ENCODE measurements at regions not wholly inside any gene's neighbourhood (a gene's known extent, or its start where the extent isn't known, plus 50 kb on each side); places are given as distances from the start of the nearest gene placed in this dataset.

DNA sequence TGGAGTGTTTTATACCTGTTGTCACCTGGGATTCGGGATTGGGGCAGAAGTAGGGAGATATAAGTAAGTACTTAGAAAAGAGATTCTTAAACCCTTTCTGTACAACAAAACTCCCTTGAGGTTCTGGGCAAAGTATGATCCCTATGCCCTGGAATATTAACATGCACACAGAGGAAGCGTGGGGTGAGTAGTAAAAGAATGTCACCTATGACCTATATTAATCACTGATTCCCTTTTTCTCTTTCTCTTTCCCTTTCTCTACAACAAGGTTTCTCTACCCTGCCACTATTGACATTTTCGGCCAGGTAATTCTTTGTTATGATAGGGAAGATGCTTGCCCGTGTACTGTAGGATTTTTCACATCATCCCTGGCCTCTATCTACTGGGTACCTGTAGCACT, 209.7 kb upstream of the PLET1 start:
- DNase-seq, result no peak

DNA sequence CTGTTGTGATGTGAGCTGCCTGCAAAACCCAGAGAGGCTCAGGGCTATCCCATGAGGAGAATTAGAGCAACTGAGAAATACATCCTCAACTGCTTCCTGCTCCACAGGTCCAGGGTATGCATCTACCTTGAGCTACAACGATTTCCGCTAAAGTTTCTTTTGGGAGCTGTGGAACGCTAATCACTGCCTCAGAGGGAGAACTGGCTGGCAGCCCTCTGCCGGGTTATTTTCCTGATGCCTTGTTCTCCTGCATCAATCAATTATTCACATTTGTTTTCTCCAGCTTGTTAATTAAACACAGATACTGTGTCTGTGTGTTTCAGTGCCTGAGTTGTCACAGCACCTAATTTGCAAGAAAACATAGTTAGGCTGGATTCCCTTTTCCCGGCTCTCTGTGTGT, 211.1 kb upstream of the PLET1 start:
- DNase-seq, result no peak

DNA sequence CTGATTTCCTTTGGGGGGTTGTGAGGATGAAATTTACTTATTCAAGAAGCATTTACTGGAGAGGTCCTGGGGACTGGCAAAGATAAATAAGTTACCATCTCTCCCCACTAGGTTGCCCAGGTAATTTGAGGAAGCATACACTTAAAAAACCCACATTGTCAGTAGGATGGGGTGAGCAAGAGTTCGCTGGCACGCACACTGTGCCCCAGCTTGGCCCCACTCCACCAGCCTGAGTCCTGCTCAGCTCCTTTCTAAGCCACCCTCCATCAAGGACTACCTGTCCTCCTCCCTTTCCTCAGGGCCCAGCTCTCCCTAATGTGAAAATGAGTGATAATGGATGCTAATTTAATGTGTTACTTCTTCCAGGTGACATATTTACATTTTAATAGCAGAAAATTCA, 216.5 kb upstream of the PLET1 start:
- no peak for DNase-seq

DNA sequence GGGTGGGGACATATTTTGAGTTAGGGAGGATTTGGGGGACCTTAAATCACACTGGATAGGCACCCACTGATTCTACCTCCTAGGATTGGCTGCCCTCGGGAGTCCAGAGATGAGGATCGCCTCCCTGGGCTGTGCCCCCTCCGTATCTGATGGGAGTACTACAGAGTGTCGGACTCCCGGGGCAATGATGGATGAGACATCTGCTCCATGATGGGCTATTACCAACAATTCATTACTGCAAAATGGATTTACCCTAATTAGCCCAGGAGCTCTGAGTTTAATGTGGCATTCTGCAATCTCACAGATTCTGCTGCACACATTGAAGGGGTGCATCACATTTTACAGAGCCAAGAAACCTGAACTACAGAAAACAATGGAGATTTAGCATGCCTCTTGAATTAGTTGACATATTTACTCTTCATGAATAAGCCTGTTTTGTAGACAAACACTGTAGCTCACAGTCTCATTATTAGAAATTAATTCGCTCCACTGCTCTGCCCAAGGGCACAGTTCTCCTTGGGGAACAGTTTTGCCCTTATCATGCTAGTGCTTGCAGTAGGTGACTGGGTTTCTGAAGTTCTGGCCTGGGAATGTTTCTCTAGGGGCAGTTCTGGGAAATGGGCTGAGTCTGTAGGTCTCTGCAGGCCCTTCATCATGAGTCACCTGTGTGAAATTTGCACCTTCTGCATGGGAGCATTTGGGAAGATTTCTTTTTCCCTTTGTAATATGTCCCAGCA, 217.1 kb upstream of the PLET1 start:
- no peak for DNase-seq

DNA sequence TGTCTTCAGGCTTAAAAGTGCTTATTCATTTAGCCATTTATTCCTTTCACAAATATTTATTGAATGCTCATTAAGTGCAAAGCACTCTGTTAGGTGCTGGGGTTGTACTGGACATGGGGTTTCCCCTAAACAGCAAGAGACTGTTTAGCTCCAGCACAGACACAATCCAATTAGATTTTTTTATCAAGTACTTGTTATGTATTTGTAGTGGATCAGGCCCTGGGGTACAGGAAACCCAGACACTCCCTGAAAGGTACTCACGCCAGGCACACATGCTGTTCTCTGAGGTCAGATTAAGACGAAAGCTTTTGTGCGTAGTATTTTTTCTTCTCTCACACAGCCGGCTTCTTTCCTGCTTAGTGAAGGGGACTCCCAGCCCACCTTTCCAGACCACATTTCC, 218.1 kb upstream of the PLET1 start:
- DNase-seq, result no peak

DNA sequence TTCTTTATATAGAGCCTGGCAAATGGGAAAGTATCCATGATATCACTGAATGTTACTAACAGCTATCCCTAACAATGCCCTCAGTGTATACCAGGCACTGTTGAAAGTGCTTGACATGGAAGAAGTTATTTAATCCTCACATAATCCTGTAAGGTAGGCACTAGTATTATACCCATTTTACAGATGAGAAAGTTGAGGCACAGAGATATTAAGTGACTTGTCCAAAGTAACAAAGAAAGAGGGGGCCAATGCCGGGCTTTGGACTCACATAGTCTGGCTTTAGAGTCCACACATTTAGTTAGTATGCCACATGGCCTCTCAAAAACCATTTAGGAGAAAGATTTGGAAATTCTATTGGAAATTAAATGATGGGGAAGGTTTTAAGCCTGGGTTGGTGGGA, 220.8 kb upstream of the PLET1 start:
- DNase-seq, result no peak

DNA sequence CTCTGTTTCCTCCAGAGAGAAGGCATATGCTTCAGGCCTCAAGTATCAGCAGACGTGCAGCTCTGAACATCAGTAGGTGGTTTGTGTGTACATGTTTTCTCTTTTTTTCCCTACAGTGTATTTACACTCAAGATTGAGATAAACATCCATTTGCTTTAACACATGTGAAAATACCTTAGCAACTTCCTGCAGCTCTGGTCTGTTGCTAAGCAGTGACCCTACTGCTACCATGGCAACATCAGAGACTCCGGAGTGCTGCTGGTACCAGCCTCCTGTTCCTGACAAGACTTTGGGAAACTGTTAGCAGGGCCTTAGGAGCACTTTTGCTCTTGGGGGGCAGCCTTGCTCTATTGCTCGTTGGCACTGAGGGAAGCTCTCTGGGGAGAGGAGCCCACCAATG, 221.2 kb upstream of the PLET1 start:
- no peak for DNase-seq

DNA sequence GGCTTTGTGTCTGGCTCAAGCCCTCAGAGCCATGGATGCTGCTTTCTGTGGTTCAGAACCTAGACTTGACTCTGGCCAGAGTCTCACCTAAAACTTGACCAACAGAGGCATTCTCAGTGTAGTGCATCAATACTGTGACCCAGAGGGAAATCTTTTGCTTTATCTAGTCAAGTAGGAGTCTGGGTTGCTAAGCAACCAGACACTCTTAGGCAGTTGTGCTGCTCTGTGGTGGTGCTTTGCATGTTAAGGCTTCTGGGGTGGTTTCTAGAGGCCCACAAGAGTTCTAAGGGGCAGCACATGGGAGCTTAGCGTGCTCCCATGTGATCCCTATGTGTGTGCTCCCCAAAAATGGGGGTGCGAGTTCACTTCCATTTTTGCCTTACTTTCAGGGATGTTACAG, 224.6 kb upstream of the PLET1 start:
- no peak for DNase-seq

DNA sequence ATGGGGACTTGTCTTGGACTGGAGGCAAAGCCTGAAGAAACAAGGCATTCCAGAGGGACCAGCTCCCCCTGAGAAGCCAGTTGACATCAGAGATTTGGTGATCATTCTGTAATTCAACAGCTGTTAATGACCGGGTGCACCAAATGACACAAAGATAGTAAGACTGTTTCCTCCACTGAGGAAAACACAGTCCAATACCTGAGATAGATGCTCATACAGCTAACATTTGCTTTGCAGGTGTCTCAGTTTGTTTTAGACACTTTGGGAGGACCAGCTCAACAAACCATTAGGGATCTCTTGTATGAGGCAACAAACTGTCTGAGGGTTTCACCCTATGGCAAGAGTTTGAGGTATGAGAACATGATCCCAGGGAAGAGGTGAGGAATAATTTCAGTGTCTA, 237.2 kb upstream of the PLET1 start:
- DNase-seq, result no peak

DNA sequence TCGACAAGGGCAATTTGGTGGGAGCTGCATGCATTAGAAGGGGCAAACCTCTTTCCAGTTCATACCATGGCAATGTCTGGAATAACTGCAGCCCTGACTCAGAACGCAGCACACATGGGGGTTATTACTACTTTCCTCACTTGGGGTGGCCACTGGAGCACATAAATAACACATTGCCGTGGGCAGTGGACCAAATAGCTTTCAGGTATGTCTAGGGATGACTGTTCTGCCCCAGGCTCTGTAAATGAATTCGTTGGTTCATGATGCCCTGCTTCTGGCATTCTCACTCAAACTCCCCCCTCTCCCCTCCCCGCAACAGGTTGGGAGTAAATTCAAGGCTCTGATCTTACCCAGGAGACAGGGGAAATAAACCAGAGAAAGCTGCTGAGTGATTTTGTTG, 238.0 kb upstream of the PLET1 start:
- no peak for DNase-seq

DNA sequence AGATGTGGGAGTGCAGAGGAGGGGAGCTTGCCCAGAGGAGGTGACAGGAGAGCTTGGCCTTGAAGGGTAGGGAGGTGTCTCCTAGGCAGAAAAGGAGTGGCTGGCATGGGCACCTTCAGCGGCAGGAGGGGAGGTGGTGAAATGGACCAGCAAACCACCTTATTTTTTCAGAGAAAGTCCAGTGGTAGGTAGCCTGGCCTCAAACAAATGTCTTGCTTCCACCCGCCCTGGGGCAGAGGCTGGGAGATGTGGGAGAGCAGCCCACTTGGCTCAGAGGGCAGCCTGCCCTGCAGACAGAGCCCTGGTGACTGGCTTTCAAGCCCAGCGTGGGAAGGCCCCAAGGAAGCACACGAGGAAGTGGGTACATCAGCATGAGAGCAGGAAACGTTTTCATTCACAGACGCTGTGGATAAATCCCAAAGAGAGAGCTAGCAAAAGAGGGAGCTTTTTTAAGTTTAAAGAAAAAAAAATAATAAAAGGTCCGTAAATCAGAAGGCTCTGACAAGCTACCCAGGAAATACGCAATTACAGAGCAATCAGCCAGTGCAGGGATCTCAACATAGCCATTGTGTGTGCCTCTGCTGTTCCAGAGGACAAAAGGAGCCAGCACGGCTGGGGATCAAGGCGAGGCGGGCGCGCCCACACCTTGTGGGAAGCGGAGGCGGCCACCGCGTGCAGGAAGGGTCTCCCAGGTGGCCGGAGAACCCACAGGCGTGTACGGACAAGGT, 238.7 kb upstream of the PLET1 start:
- DNase-seq, result no peak

DNA sequence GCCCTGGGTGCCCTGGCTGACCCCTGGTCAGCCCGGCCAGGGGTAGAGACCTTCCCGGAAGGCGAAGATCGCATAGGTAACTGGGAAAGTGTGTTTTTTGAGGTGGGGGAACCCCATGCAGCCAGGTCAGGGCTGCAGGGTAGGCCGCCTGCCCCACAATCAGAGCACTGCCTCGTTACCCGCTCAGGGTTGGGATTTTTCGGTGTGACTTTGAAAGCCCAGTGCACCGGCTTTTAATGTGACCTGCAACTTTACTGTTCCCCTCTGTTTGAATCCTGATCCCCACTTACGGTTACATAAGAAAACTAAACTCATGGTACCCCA, 239.2 kb upstream of the PLET1 start:
- no peak for DNase-seq

DNA sequence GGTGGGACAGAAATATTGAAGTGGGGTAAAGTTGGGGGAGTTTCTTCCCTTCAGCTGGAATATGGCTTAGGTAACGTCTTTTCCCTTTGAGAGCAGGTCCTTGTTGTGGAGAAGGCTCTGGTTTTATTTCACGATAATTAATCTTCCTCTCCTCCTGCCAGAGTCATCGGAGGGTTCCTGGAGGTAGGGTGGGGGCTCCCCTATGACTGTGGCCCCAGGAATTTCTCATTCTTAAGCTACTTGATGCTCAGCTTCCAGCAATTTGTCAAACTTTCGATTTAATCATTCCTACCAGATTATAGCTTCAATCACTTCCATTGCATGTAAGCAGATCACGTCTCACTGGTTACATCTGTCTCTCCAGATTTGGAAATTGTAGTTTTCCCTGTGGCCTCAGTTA, 242.8 kb upstream of the PLET1 start:
- DNase-seq, result no peak

DNA sequence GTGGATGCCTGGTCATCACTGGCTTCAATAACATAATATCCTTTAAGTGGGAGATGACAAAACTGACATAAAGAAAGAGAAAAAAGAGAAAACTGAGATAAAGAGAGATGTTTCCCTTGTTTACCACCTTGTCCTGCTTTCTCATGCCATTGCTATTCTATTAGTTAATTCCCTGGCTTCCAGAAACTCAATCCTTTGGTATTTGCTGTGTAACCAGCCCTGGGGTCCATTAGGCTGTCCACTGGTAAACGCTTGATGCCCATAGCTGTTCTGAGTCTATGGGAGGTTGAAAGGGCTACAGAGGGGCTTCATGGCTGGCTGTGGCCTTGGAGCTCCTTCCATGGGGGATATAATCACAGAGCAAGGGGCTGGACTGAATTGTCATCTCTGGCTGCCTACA, 243.4 kb upstream of the PLET1 start:
- no peak for DNase-seq

DNA sequence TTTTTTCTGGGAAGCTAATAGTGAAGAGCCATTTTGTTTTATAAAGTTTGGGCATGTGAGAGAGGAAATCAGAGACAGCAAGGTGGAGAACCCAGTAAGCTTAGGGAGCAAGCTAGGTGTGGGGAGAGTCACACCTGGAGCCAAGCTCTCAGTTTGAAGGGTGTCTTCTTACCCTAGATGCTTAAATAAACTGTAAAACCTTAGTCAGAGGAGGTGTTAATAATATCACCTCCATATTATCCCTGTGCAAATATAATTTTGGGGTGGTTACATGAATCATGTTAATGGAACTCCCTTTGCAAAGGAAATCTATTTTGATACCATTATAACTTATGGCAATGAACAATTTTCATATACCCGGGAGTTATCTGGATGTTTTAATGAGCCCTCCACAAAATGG, 246.2 kb upstream of the PLET1 start:
- no peak for DNase-seq

DNA sequence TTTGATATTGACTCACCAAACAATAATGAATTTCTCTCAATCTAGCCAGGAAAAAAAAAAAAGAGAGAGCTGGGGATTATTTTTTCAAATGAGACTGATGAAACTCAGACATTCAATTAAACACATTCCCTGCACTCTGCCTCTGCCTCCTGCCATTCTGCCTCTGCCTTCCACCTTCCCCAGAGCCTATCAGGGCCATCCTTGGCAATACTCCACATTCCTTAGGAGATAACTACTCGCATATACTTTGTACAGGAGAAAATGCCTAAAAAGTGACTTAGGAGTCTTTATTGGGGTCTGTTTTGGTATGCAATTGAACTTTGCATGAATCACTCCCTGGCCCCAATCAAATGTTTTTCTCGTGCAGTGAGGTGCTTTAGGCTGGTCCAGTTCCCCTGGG, 246.6 kb upstream of the PLET1 start:
- DNase-seq, result no peak

DNA sequence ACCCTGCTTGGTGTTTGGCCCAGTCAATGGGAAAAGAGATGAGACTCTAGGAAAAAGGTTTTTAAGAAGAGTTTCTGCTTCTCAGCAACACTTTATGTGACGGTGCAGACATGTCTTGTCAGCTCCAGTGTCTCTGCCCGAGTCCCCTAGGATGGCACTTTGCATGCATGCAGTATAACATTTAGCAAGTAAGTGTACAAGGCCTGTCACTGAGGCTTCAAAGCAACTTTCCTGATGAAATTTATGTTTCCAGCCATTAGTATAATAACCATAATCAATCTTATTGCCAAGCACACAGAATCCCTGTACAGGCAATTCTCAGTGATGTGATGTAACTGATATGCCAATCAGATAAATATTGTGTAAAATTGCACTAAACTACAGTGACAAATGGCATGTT, 248.1 kb upstream of the PLET1 start:
- no peak for DNase-seq

DNA sequence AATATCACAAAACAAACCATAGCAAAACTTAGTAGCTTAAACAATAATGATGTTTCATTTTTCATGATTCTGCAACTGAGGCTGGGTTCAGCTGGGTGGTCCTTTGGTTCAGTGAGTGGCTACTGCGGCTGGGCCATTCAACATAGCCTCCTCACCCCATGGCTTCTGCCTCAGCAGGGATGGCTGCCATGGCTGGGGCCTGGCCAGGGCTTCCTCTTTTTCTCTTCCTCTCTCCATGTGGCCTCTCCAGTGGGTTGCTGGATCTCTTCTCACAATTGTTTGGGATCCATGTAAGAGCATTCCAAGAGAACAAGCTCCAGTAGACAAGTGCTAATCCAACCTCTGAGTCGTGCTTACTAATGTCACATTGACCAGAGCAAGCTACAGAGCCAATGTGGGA, 248.6 kb upstream of the PLET1 start:
- DNase-seq, result no peak

DNA sequence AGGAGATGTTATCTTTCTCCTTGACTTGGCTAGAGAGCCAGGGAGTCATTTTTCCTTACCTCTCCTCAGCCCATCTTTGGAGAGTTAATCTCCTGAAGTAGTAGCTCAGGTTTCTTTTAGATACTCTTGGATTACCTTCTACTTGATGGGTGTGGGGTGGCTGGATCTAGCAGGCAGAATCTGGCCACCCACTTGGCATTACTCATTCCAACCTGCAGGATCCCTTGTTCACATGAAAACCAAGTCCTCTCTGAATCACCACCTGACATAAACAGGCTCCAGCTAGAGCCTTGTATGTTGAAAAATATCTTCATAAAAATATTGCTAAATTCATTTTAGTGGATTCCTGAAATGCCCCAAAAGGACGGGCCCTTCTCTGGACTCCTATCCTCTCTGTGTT, 250.6 kb upstream of the PLET1 start:
- DNase-seq, result no peak

DNA sequence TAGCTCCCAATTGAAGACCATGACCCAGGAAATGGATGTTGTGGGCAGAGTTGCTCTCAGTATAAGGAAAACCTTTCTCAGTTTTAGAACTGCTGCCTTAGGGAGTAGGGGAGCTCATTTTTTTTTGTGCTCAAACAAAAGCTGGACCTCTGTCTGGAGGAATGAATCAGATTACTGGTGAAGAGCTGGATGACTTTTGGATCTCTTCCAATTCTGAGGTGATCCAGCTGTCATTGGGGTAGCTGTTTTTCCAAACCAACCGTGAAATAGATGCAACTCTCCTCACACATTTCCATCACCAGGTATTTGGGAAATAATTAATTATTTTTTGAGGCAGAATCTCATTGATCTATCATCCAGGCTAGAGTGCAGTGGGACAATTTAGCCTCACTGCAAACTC, 251.3 kb upstream of the PLET1 start:
- DNase-seq, result no peak

DNA sequence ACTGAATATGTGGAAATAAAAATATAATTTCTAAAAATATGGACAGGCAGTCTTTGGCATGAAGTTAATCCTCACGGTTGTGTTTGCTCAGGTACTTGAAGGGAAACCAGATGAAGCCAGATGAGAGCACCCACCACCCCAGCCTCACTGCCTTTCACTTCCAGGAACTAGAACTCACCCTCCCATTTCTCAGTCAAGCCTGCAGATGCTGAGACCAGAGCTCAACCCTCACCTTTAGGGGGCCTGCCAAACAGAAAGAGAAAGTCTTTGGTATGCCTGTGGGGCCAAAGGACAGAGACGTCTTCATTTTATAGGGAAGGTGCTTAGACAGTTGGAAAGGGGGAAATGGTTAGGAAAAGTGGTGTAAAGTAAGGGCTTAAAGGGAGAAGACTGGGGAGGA, 252.8 kb upstream of the PLET1 start:
- no peak for DNase-seq

DNA sequence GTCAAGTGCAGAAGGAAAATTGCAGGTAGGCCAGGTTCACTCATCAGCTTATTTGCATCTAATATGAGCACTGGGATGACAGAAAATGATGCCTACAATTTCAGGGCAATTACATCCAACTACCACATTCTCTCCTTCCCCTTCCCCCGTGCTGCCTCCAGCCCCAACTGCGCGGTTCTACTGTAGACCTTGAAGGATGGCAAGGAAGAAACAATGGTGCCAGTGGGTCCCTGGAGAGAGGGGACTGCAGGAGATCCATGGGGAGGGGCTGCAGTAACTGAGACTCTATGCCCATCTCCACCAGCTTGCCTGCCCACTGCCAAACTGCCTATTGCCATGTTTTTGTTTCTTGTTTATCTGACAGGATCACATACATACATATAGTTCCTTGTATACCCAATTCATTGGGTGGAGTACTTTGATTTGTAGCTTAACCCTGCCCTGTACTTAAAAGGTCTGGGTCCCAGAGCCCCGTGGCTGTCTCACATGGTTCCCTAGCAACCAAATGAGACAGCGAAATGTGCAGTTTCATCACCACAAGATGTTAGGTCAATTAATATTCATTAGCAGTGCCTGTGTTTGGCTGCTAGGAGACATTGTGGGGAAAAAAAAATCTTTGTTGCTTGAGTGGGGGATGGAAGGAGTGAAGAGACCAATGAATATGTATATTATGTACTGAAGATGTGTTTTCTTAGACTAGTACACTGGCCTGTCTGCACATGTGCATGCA, 253.5 kb upstream of the PLET1 start:
- no peak for DNase-seq

DNA sequence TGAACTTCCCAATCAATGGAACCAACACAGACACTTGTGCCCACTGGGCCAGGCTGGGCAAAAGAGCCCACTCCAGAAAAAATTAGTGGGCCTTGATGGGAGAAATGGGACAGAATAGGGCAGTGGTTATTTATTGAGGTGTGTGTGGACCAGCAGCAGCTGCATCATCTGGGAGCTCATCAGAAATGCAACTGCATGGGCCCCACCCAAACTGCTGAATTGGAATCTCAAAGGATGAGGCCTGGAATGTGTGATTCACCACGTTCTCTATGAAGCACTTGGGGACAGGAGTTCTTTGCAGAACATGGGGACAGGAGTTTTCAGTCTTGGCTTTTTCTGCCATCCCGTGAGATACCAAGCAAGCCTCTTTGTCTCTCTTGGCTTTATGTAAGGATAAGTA, 255.6 kb upstream of the PLET1 start:
- DNase-seq, result no peak

DNA sequence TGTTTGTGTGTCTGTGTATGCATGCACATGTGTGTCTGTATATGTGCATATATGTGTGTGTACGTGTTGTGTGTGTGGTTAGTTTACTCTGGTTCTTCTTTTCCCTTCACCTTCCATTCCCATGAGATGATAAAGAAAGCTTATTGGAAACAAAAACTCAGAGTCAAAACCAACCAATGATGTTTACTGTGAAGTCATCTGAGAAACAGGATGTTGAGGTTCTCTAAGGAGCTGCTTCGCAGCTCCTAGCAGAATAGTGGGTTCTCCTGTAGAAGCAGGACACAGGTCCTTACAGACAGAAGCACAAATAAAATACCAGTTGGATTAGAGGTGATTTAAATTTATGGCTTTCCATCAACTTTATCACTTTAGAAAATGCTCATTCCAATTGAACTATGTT, 256.1 kb upstream of the PLET1 start:
- no peak for DNase-seq

DNA sequence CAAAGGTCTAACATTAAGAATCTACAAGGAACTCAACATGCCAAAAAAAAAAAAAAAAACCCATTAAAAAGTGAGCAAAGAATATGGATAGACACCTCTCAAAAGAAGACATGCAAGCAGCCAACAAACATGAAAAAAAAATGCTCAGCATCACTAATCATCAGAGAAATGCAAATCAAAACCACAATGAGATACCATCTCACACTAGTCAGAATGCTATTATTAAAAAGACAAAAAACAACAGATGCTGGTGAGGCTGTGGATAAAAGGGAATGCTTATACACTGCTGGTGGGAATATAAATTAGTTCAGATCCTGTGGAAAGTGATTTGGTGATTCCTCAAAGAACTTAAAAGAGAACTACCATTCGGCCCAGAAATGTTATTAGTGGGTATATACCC, 257.7 kb upstream of the PLET1 start:
- no peak for DNase-seq

Measured in NCI-H187 (cell line).